ENCODE measurements at regions not wholly inside any gene's neighbourhood (a gene's known extent, or its start where the extent isn't known, plus 50 kb on each side); places are given as distances from the start of the nearest gene placed in this dataset.
"Not testable (repeated sequence)": the region's sequence is repeated elsewhere in the genome, so short reads cannot be mapped to it uniquely, and the experiment has no call there.

- not testable (repeated sequence) for DNase-seq
Measured at GRCh38 chr7:150046290-150047194, 172.8 kb downstream of the ATP6V0E2 start.

GRCh38 chr7:150047329-150047728, 173.6 kb downstream of the ATP6V0E2 start:
- peak in 12 of 56 donors; percentile 14 to 51 (median 26) for DNase-seq

GRCh38 chr7:150047772-150048171, 174.0 kb downstream of the ATP6V0E2 start:
- DNase-seq: peak in 11 of 56 donors; percentile 9 to 42 (median 24)

- DNase-seq: peak in 4 of 56 donors; percentile 20 to 45 (median 38)
Measured at GRCh38 chr7:150048244-150049011, 174.7 kb downstream of the ATP6V0E2 start.

- DNase-seq: peak in 34 of 56 donors; percentile 11 to 65 (median 35)
Measured at GRCh38 chr7:150049012-150049655, 175.4 kb downstream of the ATP6V0E2 start.

- DNase-seq: not testable (repeated sequence)
Measured at GRCh38 chr7:150053396-150053795, 179.6 kb downstream of the ATP6V0E2 start.

GRCh38 chr7:150054242-150054641, 180.5 kb downstream of the ATP6V0E2 start:
- DNase-seq: not testable (repeated sequence)

- DNase-seq: not testable (repeated sequence)
Measured at GRCh38 chr7:150060259-150061221, 186.8 kb downstream of the ATP6V0E2 start.

GRCh38 chr7:150063195-150063594, 189.4 kb downstream of the ATP6V0E2 start:
- DNase-seq: peak in 2 of 56 donors; percentile 5 to 10

GRCh38 chr7:150069555-150070313, 196.0 kb downstream of the ATP6V0E2 start:
- DNase-seq: peak in 1 of 56 donors; percentile 5

- not testable (repeated sequence) for DNase-seq
Measured at GRCh38 chr7:150077543-150077942, 203.8 kb downstream of the ATP6V0E2 start.

GRCh38 chr7:150081865-150082264, 208.1 kb downstream of the ATP6V0E2 start:
- not testable (repeated sequence) for DNase-seq

GRCh38 chr7:150084724-150085123, 211.0 kb downstream of the ATP6V0E2 start:
- DNase-seq: not testable (repeated sequence)

GRCh38 chr7:150087478-150087877, 213.7 kb downstream of the ATP6V0E2 start:
- not testable (repeated sequence) for DNase-seq

GRCh38 chr7:150089139-150089538, 215.4 kb downstream of the ATP6V0E2 start:
- not testable (repeated sequence) for DNase-seq

- not testable (repeated sequence) for DNase-seq
Measured at GRCh38 chr7:150090776-150091175, 217.0 kb downstream of the ATP6V0E2 start.

- DNase-seq: not testable (repeated sequence)
Measured at GRCh38 chr7:150093897-150094296, 220.1 kb downstream of the ATP6V0E2 start.

GRCh38 chr7:150096213-150096994, 222.6 kb downstream of the ATP6V0E2 start:
- peak in 3 of 56 donors; percentile 9 to 18 (median 10) for DNase-seq
